GM23338 (cell line): ENCODE measurements at regions not wholly inside any gene's neighbourhood (a gene's known extent, or its start where the extent isn't known, plus 50 kb on each side); places are given as distances from the start of the nearest gene placed in this dataset.

Experiments
- ATAC-seq: fragments of 200-7000 bp; cut with Tn5 transposase; 3 replicates; pipeline ENCODE4 v1.9.1; 2020
- DNase-seq: peaks from one replicate; pipeline ENCODE4 v3.0.0-alpha.2; 2015; ENCODE audit warnings: low spot score
- H2AFZ ChIP-seq: fragments of 200-600 bp; sonication (generic); 2 replicates; pipeline ENCODE4 v1.8.0; 2016; ENCODE audit warnings: antibody characterized with exemption, mild to moderate bottlenecking, moderate library complexity
- H3F3A ChIP-seq: fragments of 200-600 bp; sonication (generic); replicated peaks from 2 replicates; pipeline ENCODE4 v1.8.0; 2017; ENCODE audit warnings: antibody characterized with exemption, mixed run types, low read depth
- H3K27ac ChIP-seq: fragments of 200-600 bp; sonication (generic); 2 replicates; pipeline ENCODE4 v1.6.1; 2016; ENCODE audit warnings: low read depth
- H3K27me3 ChIP-seq: fragments of 200-600 bp; sonication (generic); 2 replicates; pipeline ENCODE4 v1.8.0; 2016; ENCODE audit warnings: mild to moderate bottlenecking, mixed run types, moderate library complexity; ENCODE audit not compliant: insufficient read depth
- H3K36me3 ChIP-seq: fragments of 200-600 bp; sonication (generic); 2 replicates; pipeline ENCODE4 v1.8.0; 2016; ENCODE audit warnings: mild to moderate bottlenecking; ENCODE audit not compliant: insufficient read depth
- H3K4me1 ChIP-seq: fragments of 200-600 bp; sonication (generic); 2 replicates; pipeline ENCODE4 v1.8.0; 2016; ENCODE audit warnings: mild to moderate bottlenecking, moderate library complexity; ENCODE audit not compliant: insufficient read depth
- H3K4me2 ChIP-seq: fragments of 200-600 bp; sonication (generic); 2 replicates; pipeline ENCODE4 v1.7.1; 2017; ENCODE audit warnings: mixed run types
- H3K4me3 ChIP-seq: fragments of 200-600 bp; sonication (generic); 2 replicates; pipeline ENCODE4 v1.6.1; 2016; ENCODE audit warnings: mixed run types
- H3K79me2 ChIP-seq: fragments of 200-600 bp; sonication (generic); replicated peaks from 2 replicates; pipeline ENCODE4 v1.8.0; 2017; ENCODE audit warnings: mild to moderate bottlenecking; ENCODE audit not compliant: insufficient read depth
- H3K9me2 ChIP-seq: fragments of 200-600 bp; sonication (generic); 2 replicates; pipeline ENCODE4 v1.8.0; 2017; ENCODE audit not compliant: insufficient read depth
- H4K20me1 ChIP-seq: fragments of 200-600 bp; sonication (generic); replicated peaks from 2 replicates; pipeline ENCODE4 v1.8.0; 2017; ENCODE audit warnings: mild to moderate bottlenecking; ENCODE audit not compliant: insufficient read depth
- H3K27ac Mint-ChIP-seq: 2 replicates; pipeline ENCODE4 v1.8.0; 2020; ENCODE audit warnings: inconsistent platforms, mild to moderate bottlenecking, moderate library complexity, mixed read lengths
- H3K27me3 Mint-ChIP-seq: 3 replicates; pipeline ENCODE4 v1.8.0; 2022; ENCODE audit warnings: low read depth, mild to moderate bottlenecking, moderate library complexity, mixed read lengths, inconsistent platforms; ENCODE audit not compliant: insufficient read depth, poor library complexity
- H3K36me3 Mint-ChIP-seq: 3 replicates; pipeline ENCODE4 v1.8.0; 2021; ENCODE audit warnings: low read depth, mild to moderate bottlenecking, inconsistent platforms, moderate library complexity, mixed read lengths
- H3K4me1 Mint-ChIP-seq: 3 replicates; pipeline ENCODE4 v1.8.0; 2020; ENCODE audit warnings: mild to moderate bottlenecking, inconsistent platforms, mixed read lengths
- H3K4me3 Mint-ChIP-seq: 3 replicates; pipeline ENCODE4 v1.8.0; 2021; ENCODE audit warnings: moderate library complexity, mild to moderate bottlenecking, inconsistent platforms, mixed read lengths
- H3K9me3 Mint-ChIP-seq: 3 replicates; pipeline ENCODE4 v1.8.0; 2020; ENCODE audit warnings: moderate library complexity, mild to moderate bottlenecking, inconsistent platforms, mixed read lengths
- CREB1 ChIP-seq: fragments of 250-450 bp; sonication (Bioruptor Pico); IDR thresholded peaks from 2 replicates; pipeline ENCODE4 v1.5.0; 2020; ENCODE audit warnings: low read depth, mild to moderate bottlenecking, moderate library complexity
- CTCF ChIP-seq, 2 experiments: fragments of 200-600 bp in 1 of 2; sonication (generic) in 1 of 2; conservative IDR thresholded peaks; 2 replicates each; pipeline versions ENCODE4 v1.5.1 to v1.6.1; 2016 to 2017; ENCODE audit warnings: antibody characterized with exemption in 2 of 2, low read depth in 2 of 2, mild to moderate bottlenecking in 2 of 2, moderate library complexity in 1 of 2
- ETS1 ChIP-seq: IDR thresholded peaks from 2 replicates; pipeline ENCODE4 v1.6.1; 2016; ENCODE audit warnings: antibody characterized with exemption
- EZH2 ChIP-seq: fragments of 200-600 bp; sonication (generic); IDR thresholded peaks from one replicate; pipeline ENCODE4 v1.8.0; 2017; ENCODE audit warnings: antibody characterized with exemption, mild to moderate bottlenecking, low read depth; ENCODE audit not compliant: unreplicated experiment
- EZH2phosphoT487 ChIP-seq: fragments of 200-600 bp; sonication (generic); IDR thresholded peaks from one replicate; pipeline ENCODE4 v1.8.1; 2018; ENCODE audit warnings: antibody characterized with exemption; ENCODE audit not compliant: unreplicated experiment
- JUNB ChIP-seq: IDR thresholded peaks from one replicate; pipeline ENCODE4 v1.6.1; 2016; ENCODE audit warnings: antibody characterized with exemption; ENCODE audit not compliant: unreplicated experiment
- NANOG ChIP-seq: IDR thresholded peaks from 2 replicates; pipeline ENCODE4 v1.6.1; 2016; ENCODE audit warnings: antibody characterized with exemption, borderline replicate concordance
- POLR2AphosphoS5 ChIP-seq: IDR thresholded peaks from 2 replicates; pipeline ENCODE4 v1.6.1; 2016; ENCODE audit warnings: antibody characterized with exemption, low read depth
- REST ChIP-seq: IDR thresholded peaks from one replicate; pipeline ENCODE4 v1.6.1; 2018; ENCODE audit warnings: antibody characterized with exemption; ENCODE audit not compliant: unreplicated experiment
- STAT1 ChIP-seq: IDR thresholded peaks from one replicate; pipeline ENCODE4 v1.6.1; 2016; ENCODE audit warnings: antibody characterized with exemption; ENCODE audit not compliant: unreplicated experiment
- ZNF114 ChIP-seq: fragments of 250-450 bp; sonication (Bioruptor Pico); IDR thresholded peaks from 2 replicates; pipeline ENCODE4 v1.5.0; 2020; ENCODE audit warnings: mild to moderate bottlenecking, moderate library complexity
- ZNF331 ChIP-seq: fragments of 250-450 bp; sonication (Bioruptor Pico); IDR thresholded peaks from 2 replicates; pipeline ENCODE4 v1.5.0; 2020; ENCODE audit warnings: low read depth, mild to moderate bottlenecking, moderate library complexity
- ZNF462 ChIP-seq: fragments of 250-450 bp; sonication (Bioruptor Pico); IDR thresholded peaks from 2 replicates; pipeline ENCODE4 v1.5.0; 2020; ENCODE audit warnings: mild to moderate bottlenecking, moderate library complexity

GRCh38 chr10:52442576-52442975 is 128.5 kb downstream of the DKK1 start:
- Histone ChIP-seq H3K79me2 (no peaks in the 10 kb centered on the region), H3K27ac (no peak overlapping the region), H3K4me1 (peaks cover 15% of the 10 kb centered on the region; the same call in 1 of the 2 replicates), H3K27me3 (no peaks in the 10 kb centered on the region), H3K9me2 (no peaks in the 10 kb centered on the region), H3K4me2 (no peak overlapping the region), H4K20me1 (no peaks in the 10 kb centered on the region), H3K36me3 (no peaks in the 10 kb centered on the region), H3K4me3 (no peak overlapping the region), H3F3A (no peaks in the 10 kb centered on the region), H2AFZ (no peak overlapping the region)
- H3K4me1 Mint-ChIP-seq = peaks cover 11% of the 10 kb centered on the region; the same call in 2 of the 3 replicates
- H3K9me3 Mint-ChIP-seq = no peaks in the 10 kb centered on the region
- DNase-seq (no peak), ATAC-seq (no peak)
- H3K36me3 Mint-ChIP-seq = no peaks in the 10 kb centered on the region
- no peak overlapping the region for H3K27ac Mint-ChIP-seq
- peaks cover 3% of the 10 kb centered on the region for H3K27me3 Mint-ChIP-seq
- TF ChIP-seq EZH2phosphoT487 (no peak), ZNF331 (CRISPR knock-in tag) (no peak), REST (no peak), EZH2 (no peak), STAT1 (no peak), ETS1 (no peak), JUNB (no peak), ZNF462 (CRISPR knock-in tag) (no peak), POLR2AphosphoS5 (no peak), CTCF (conservative IDR thresholded peaks at IDR 0.05; ENCODE audit: low read depth in 2 of 2) (no peak), ZNF114 (CRISPR knock-in tag) (no peak), NANOG (no peak), CREB1 (CRISPR knock-in tag) (no peak)
- no peak overlapping the region for H3K4me3 Mint-ChIP-seq
